GM21619 (cell line): ENCODE measurements at regions not wholly inside any gene's neighbourhood (a gene's known extent, or its start where the extent isn't known, plus 50 kb on each side); places are given as distances from the start of the nearest gene placed in this dataset.
"Not testable (repeated sequence)": the region's sequence is repeated elsewhere in the genome, so short reads cannot be mapped to it uniquely, and the experiment has no call there.

Experiments used
- ATAC-seq: cut with Tn5 transposase; IDR thresholded peaks from one replicate; pipeline ENCODE4 v1.9.1; 2021; ENCODE audit not compliant: unreplicated experiment

GRCh38 chr4:62740296-62740695, 1540.2 kb downstream of the ADGRL3 start:
- ATAC-seq: no peak

- ATAC-seq: no peak
Measured at GRCh38 chr4:62717154-62717553, 1517.0 kb downstream of the ADGRL3 start.

DNA sequence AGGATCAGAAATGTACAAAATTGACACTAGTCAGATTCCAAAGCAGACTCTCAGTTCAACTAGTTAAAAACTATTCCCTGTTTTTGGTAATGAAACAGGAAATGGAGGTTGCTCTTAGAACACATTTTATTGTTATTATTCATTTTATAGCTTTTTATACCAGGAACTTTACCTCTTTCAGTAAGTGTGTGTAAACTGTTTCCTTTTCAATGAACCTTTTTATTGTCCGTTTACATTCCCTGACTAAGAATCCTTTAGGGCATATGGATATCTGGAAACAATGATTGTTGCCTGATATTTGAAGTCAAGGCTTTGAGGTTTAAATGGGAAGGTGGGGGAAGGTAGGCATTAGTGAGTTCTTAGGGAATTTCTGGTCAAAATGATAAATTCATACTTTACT, 1511.4 kb downstream of the ADGRL3 start:
- ATAC-seq: no peak

- ATAC-seq: no peak
Measured at GRCh38 chr4:62709618-62710252, 1509.6 kb downstream of the ADGRL3 start.

DNA sequence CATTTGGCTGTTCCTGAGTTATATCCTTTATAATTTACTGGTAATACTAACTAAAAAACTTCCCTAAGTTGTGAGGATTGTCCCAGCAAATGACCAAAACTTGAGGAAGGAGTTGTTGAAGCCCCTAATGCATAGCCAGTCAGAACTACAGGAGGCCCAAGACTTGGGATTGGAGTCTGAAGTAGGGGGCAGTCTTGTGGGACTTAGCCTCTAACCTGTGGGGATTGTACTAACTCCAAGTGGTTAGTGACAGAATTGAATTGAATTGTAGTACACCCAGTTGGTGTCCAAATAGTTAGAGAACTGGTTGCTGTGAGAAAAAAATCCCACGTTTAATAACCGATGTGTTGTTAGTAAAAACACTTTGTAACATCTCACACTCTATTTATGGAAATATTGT, 1506.3 kb downstream of the ADGRL3 start:
- ATAC-seq: no peak

- ATAC-seq: no peak
Measured at GRCh38 chr4:62683799-62684566, 1483.9 kb downstream of the ADGRL3 start.

DNA sequence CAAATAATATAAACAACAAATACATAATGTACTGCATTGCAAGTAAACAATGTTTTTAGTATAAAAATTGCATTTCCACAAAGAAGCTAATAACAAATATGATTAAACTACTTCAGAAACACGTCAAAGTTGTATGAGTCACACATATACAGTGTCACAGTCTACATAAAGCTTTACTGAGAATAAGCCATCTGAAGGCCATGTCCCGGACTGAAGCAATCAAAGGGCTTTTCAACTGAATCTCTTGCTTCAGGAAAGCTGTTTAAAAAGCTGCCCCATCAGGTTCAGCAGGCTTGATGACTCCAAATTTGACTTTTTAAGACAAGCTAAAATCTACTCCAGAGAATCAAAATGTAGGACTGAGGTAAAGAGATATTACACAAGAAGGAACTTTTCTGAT, 1476.8 kb downstream of the ADGRL3 start:
- ATAC-seq: no peak

DNA sequence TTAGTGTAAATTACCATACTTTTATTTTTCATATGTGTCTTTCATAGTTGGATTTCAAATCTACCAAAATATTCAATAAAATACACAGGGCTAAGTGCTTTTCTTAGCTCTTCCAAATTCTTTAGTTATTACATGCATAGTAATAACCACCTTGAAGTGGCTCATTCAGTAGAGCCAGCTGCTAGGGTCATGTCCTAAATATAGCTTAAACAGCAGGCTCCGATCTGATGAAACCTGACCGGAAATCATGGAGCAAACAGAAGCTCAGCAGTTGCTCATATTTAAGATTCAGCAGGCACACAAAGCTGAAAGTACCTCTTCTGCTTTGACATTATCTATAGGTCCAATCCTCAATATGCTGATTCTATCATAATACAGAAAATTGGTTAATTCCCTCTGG, 1470.4 kb downstream of the ADGRL3 start:
- ATAC-seq: no peak

- no peak for ATAC-seq
Measured at GRCh38 chr4:62661821-62662220, 1461.7 kb downstream of the ADGRL3 start.

- no peak for ATAC-seq
Measured at GRCh38 chr4:62656006-62656405, 1455.9 kb downstream of the ADGRL3 start.

- no peak for ATAC-seq
Measured at GRCh38 chr4:62644372-62644771, 1444.2 kb downstream of the ADGRL3 start.

- ATAC-seq: no peak
Measured at GRCh38 chr4:62640296-62640695, 1440.2 kb downstream of the ADGRL3 start.

- no peak for ATAC-seq
Measured at GRCh38 chr4:62627671-62628070, 1427.5 kb downstream of the ADGRL3 start.

- no peak for ATAC-seq
Measured at GRCh38 chr4:62627141-62627540, 1427.0 kb downstream of the ADGRL3 start.

DNA sequence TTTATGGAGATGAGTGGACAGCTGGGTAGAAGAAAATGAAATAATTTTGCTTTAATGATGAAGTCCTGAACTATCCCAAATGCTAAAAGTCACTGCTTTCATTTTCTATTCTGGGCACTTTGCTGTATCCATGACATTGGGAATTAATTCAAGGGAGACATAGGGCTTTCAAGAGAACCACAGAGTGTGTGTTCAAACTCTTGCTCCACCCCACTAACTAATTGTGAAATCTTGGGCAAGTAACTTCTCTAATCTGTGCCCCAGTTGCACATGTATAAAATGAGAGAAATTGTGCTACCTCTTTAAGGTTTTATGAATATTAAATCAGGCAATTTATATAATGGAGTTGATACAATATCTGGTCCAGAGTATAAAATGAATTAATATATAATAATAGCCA, 1422.0 kb downstream of the ADGRL3 start:
- ATAC-seq: no peak

DNA sequence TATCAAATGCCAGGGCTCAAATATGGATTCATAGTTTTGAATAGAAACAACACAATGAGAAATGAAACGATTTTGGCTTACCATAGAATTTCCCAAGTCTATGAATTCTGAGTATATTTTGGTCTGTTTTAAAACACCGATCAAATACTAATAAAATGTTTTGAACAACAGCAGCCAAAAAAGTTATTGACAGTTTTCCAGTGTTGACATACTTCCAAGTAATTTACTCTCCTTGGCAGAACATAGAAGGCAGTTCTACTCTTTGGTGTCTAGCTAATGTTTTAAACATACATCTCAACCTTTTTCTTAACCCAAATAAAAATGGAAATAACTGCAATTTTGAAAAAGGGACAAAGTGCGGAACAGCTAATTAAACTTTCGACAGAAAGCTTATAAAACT, 1419.8 kb downstream of the ADGRL3 start:
- no peak for ATAC-seq

DNA sequence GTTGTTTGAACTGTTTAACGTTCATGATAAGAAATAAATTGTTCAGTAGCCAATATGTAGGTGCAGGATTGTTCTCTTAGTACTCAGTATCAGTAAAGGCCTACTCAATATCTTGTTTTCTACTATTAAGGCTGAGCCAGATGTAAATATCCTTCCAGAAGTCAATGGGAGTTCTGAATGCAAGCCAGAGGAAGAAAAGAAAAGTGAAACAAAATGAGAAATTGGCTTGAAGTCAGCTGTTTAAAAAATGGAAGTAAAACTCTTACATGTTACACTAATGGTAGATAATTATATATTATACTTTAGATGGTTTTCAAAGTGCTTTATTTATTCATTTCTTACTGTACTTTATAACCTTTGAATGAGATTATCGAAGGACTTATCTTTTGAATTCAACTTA, 1417.9 kb downstream of the ADGRL3 start:
- no peak for ATAC-seq

GRCh38 chr4:62601737-62602136, 1401.6 kb downstream of the ADGRL3 start:
- no peak for ATAC-seq

DNA sequence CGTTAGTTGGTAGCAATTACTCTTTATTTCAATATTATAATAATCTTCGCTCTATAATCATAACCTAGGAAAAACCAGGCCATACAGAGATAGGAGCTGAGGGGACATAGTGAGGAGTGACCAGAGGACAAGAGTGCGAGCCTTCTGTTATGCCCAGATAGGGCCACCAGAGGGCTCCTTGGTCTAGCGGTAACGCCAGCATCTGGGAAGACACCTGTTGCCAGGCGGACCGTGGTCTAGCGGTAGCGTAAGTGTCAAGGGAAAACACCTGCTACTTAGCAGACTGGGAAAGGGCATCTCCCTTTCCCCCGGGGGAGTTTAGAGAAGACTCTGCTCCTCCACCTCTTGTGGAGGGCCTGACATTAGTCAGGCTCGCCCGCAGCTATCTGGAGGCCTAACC, 1395.1 kb downstream of the ADGRL3 start:
- ATAC-seq: not testable (repeated sequence)

GRCh38 chr4:62591756-62592155, 1391.6 kb downstream of the ADGRL3 start:
- ATAC-seq: no peak

GRCh38 chr4:62588671-62589070, 1388.5 kb downstream of the ADGRL3 start:
- no peak for ATAC-seq

GRCh38 chr4:62571494-62571893, 1371.4 kb downstream of the ADGRL3 start:
- no peak for ATAC-seq

- no peak for ATAC-seq
Measured at GRCh38 chr4:62560858-62561257, 1360.7 kb downstream of the ADGRL3 start.
